IMR-90 (cell line): ENCODE measurements at regions not wholly inside any gene's neighbourhood (a gene's known extent, or its start where the extent isn't known, plus 50 kb on each side); places are given as distances from the start of the nearest gene placed in this dataset.

Experiments
- CTCF ChIP-seq: conservative IDR thresholded peaks from 2 replicates; pipeline ENCODE4 v1.5.1; 2012; ENCODE audit warnings: mild to moderate bottlenecking, low read depth, low read length, improper control_type of control experiment
- ELK1 ChIP-seq: fragments of 150-350 bp; IDR thresholded peaks from 2 replicates; pipeline ENCODE4 v1.6.1; 2016; ENCODE audit warnings: low read depth, mild to moderate bottlenecking, low read length, moderate library complexity, borderline replicate concordance
- FOS ChIP-seq: fragments of 150-350 bp; IDR thresholded peaks from 2 replicates; pipeline ENCODE4 v1.6.1; 2016; ENCODE audit warnings: low read depth, low read length
- NFE2L2 ChIP-seq: fragments of 150-350 bp; IDR thresholded peaks from 2 replicates; pipeline ENCODE4 v1.6.1; 2016; ENCODE audit warnings: low read depth, mild to moderate bottlenecking, low read length
- POLR2A ChIP-seq: IDR thresholded peaks from 2 replicates; pipeline ENCODE4 v1.6.1; 2012; ENCODE audit warnings: mild to moderate bottlenecking, low read depth, low read length

- TF ChIP-seq CTCF: no peak
- TF ChIP-seq ELK1: no peak
- no peak for TF ChIP-seq FOS
- no peak for TF ChIP-seq POLR2A
- no peak for TF ChIP-seq NFE2L2
These were observed 643.8 kb upstream of the MGMT start for GRCh38 chr10:128823201-128823600.
